PC-3 (cell line): ENCODE measurements at regions not wholly inside any gene's neighbourhood (a gene's known extent, or its start where the extent isn't known, plus 50 kb on each side); places are given as distances from the start of the nearest gene placed in this dataset.

ENCODE experiments used
- ATAC-seq: fragments of 200-7000 bp; cut with Tn5 transposase; 2 replicates; pipeline ENCODE4 v1.9.1; 2020; ENCODE audit warnings: mild to moderate bottlenecking, moderate library complexity
- BruUV-seq: library from RNA; stranded (reverse); fragments of 400-500 nt; replicated peaks from 2 replicates; lab custom pipeline; 2021; lab: Mats Ljungman, UMichigan
- CTCF ChIA-PET: fragments of 300-600 bp; sonication (Branson Sonifier 250); formaldehyde crosslinking; loops from one replicate; lab custom pipeline; 2022; ENCODE audit warnings: antibody characterized with exemption; lab: Charles Lee
- POLR2A ChIA-PET: fragments of 300-600 bp; sonication (Branson Sonifier 250); formaldehyde crosslinking; loops from one replicate; lab custom pipeline; 2022; ENCODE audit warnings: antibody characterized with exemption; ENCODE audit not compliant: unreplicated experiment; lab: Charles Lee
- DNase-seq: peaks from one replicate; pipeline ENCODE4 v3.0.0-alpha.2; 2015
- H2AFZ ChIP-seq: fragments of 300-600 bp; sonication (generic); 2 replicates; pipeline ENCODE4 v1.6.0; 2016; ENCODE audit warnings: antibody characterized with exemption, low read length
- H3F3A ChIP-seq: fragments of 300-600 bp; sonication (generic); one replicate; pipeline ENCODE4 v1.6.0; 2017; ENCODE audit warnings: antibody characterized with exemption, low read length, control low read depth, mild to moderate bottlenecking; ENCODE audit not compliant: unreplicated experiment
- H3K27ac ChIP-seq: fragments of 300-600 bp; sonication (generic); 2 replicates; pipeline ENCODE4 v1.5.1; 2016; ENCODE audit warnings: mild to moderate bottlenecking, low read length
- H3K27me3 ChIP-seq: fragments of 300-600 bp; sonication (generic); 2 replicates; pipeline ENCODE4 v1.6.1; 2016; ENCODE audit warnings: low read length, mixed read lengths
- H3K36me3 ChIP-seq: fragments of 300-600 bp; sonication (generic); 2 replicates; pipeline ENCODE4 v1.6.1; 2016; ENCODE audit warnings: low read depth, mixed run types, low read length, mixed read lengths
- H3K4me1 ChIP-seq: fragments of 300-600 bp; sonication (generic); 2 replicates; pipeline ENCODE4 v1.5.1; 2016; ENCODE audit warnings: low read length; ENCODE audit not compliant: insufficient read depth
- H3K4me2 ChIP-seq: fragments of 300-600 bp; sonication (generic); 2 replicates; pipeline ENCODE4 v1.6.0; 2016; ENCODE audit warnings: low read length
- H3K4me3 ChIP-seq: fragments of 300-600 bp; sonication (generic); 2 replicates; pipeline ENCODE4 v1.5.1; 2016; ENCODE audit warnings: mild to moderate bottlenecking, low read length, mixed read lengths
- H3K79me2 ChIP-seq: fragments of 300-600 bp; sonication (generic); 2 replicates; pipeline ENCODE4 v1.6.1; 2017; ENCODE audit warnings: low read length, mixed read lengths
- H3K9ac ChIP-seq: fragments of 300-600 bp; sonication (generic); 2 replicates; pipeline ENCODE4 v1.6.0; 2016; ENCODE audit warnings: mild to moderate bottlenecking, low read length
- H3K9me2 ChIP-seq: fragments of 300-600 bp; sonication (generic); replicated peaks from 2 replicates; pipeline ENCODE4 v1.6.1; 2016; ENCODE audit warnings: mixed run types, low read length, mixed read lengths
- H3K9me3 ChIP-seq: fragments of 300-600 bp; sonication (generic); 2 replicates; pipeline ENCODE4 v1.6.1; 2016; ENCODE audit warnings: low read length, mixed read lengths
- H4K20me1 ChIP-seq: fragments of 300-600 bp; sonication (generic); 2 replicates; pipeline ENCODE4 v1.6.1; 2016; ENCODE audit warnings: low read length, mixed read lengths
- EZH2 ChIP-seq: fragments of 300-600 bp; sonication (generic); IDR thresholded peaks from one replicate; pipeline ENCODE4 v1.6.1; 2017; ENCODE audit warnings: antibody characterized with exemption, mild to moderate bottlenecking, low read length; ENCODE audit not compliant: unreplicated experiment
- EZH2phosphoT487 ChIP-seq: fragments of 300-600 bp; sonication (generic); IDR thresholded peaks from 2 replicates; pipeline ENCODE4 v1.6.1; 2018; ENCODE audit warnings: mild to moderate bottlenecking, antibody characterized with exemption, low read length, borderline replicate concordance
- intact Hi-C: fragments of 100-400 bp; cut with micrococcal nuclease; formaldehyde crosslinking; loops from 2 replicates; pipeline ENCODE4 v1.9.0; 2023
- TF ChIP-seq, protein P1 (sequence below): fragments of 300-600 bp; sonication (generic); conservative IDR thresholded peaks from 2 replicates; pipeline ENCODE4 v1.5.1; 2017; ENCODE audit warnings: antibody characterized with exemption, low read depth, mild to moderate bottlenecking, low read length

DNA sequence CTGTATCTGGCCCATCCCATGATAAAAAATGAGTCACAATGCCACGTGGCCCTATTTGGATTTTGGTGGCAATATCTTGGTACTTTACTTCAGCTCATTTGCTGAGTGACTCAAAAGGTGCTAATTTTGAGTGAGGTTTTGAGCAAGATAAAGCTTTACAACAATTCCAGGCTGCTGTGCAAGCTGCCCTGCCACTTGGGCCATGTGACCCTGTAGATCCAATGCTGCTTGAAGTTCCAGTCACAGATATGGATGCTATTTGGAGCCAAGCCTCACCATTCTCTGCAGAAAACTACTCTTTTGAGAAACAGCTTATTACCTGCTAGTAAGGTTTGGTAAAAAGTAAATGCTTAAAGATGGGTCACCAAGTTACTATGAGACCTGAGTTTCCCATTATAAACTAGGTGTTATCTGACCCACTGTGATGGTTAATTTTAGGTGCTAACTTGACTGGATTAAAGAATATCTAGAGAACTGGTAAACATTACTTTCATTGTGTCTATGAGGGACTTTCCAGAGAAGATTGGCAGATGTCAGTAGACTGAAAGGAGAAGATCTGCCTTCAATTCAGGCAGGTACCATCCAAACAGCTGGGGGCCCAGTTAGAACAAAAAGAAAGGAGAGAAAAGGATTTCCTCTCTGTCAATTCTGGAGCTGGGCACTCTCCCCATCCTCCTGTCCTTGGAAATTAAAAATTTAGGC lies 1083.9 kb downstream of the DIPK2A start:
- Histone ChIP-seq H3K27me3 (no peaks in the 10 kb centered on the region), H3K27ac (no peak overlapping the region), H3K4me1 (no peaks in the 10 kb centered on the region), H3K4me3 (no peak overlapping the region), H3K9ac (no peak overlapping the region), H2AFZ (no peak overlapping the region), H4K20me1 (no peaks in the 10 kb centered on the region), H3K79me2 (no peaks in the 10 kb centered on the region), H3K9me3 (no peaks in the 10 kb centered on the region), H3K36me3 (no peaks in the 10 kb centered on the region), H3F3A (no peaks in the 10 kb centered on the region), H3K9me2 (no peaks in the 10 kb centered on the region), H3K4me2 (no peak overlapping the region)
- ATAC-seq (no peak), DNase-seq (no peak)
- POLR2A ChIA-PET, result no interaction called here
- intact Hi-C loops, result no loop called here
- BruUV-seq, result no TSS peak
- CTCF ChIA-PET, result no interaction called here
- TF ChIP-seq EZH2phosphoT487 (no peak), EZH2 (no peak)
- TF ChIP-seq, protein P1, sequence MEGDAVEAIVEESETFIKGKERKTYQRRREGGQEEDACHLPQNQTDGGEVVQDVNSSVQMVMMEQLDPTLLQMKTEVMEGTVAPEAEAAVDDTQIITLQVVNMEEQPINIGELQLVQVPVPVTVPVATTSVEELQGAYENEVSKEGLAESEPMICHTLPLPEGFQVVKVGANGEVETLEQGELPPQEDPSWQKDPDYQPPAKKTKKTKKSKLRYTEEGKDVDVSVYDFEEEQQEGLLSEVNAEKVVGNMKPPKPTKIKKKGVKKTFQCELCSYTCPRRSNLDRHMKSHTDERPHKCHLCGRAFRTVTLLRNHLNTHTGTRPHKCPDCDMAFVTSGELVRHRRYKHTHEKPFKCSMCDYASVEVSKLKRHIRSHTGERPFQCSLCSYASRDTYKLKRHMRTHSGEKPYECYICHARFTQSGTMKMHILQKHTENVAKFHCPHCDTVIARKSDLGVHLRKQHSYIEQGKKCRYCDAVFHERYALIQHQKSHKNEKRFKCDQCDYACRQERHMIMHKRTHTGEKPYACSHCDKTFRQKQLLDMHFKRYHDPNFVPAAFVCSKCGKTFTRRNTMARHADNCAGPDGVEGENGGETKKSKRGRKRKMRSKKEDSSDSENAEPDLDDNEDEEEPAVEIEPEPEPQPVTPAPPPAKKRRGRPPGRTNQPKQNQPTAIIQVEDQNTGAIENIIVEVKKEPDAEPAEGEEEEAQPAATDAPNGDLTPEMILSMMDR, result no peak

DNA sequence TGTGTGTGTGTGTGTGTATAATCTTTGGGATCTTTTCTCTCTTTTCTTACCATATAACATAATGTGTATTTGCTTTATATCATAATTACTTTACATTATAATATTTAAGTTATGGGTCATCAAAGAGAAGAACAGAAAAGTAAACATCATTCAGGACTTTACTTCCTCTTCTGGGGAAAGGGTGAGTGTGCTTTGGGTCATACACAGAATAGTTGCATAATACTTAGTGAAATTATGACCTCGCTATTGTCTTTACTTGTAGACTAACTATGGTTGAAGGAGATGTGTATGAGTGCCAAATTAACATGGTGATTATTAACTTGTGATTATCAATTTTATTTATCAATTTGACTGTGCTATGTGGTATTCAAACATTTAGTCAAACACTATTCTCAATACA lies 1086.9 kb downstream of the DIPK2A start:
- Histone ChIP-seq H3F3A (no peaks in the 10 kb centered on the region), H3K4me1 (no peaks in the 10 kb centered on the region), H3K9ac (no peak overlapping the region), H3K79me2 (no peaks in the 10 kb centered on the region), H3K27ac (no peak overlapping the region), H3K9me3 (no peaks in the 10 kb centered on the region), H3K4me3 (no peak overlapping the region), H3K27me3 (no peaks in the 10 kb centered on the region), H4K20me1 (no peaks in the 10 kb centered on the region), H3K4me2 (no peak overlapping the region), H3K36me3 (no peaks in the 10 kb centered on the region), H3K9me2 (no peaks in the 10 kb centered on the region), H2AFZ (no peak overlapping the region)
- ChIA-PET CTCF (no interaction called here), POLR2A (no interaction called here)
- no TSS peak for BruUV-seq
- DNase-seq (peak; percentile 38), ATAC-seq (peak; percentile 85)
- no peak for TF ChIP-seq EZH2phosphoT487
- TF ChIP-seq, protein P1, result no peak
- TF ChIP-seq EZH2, result no peak
- intact Hi-C loops, result no loop called here

DNA sequence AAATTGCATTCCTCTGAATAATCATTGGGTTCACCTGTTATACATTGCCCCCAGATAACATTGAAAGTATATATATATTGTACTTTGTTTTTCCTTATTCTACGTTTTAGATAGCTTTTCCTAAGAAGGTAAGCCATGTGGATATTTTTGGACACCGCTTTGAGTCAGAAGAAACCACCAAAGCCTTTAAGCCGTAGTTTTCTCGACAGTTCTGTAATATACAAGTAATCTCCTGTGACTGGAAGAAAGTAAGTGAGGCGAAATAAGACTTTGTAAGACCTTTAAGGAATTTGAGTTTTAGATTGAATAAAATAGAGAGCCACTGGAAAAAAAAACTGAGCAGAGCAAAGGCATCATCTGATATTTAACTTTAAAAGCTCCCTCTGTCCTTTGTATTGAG lies 1092.0 kb downstream of the DIPK2A start:
- no TSS peak for BruUV-seq
- no peaks in the 10 kb centered on the region for H3K79me2 ChIP-seq
- ATAC-seq (no peak), DNase-seq (no peak)
- H3K4me3 ChIP-seq, result no peak overlapping the region
- no peaks in the 10 kb centered on the region for H4K20me1 ChIP-seq
- H3K4me1 ChIP-seq, result no peaks in the 10 kb centered on the region
- no peak for TF ChIP-seq EZH2phosphoT487
- TF ChIP-seq EZH2, result no peak
- TF ChIP-seq, protein P1, result no peak
- POLR2A ChIA-PET, result no interaction called here
- no peak overlapping the region for H2AFZ ChIP-seq
- no peaks in the 10 kb centered on the region for H3K27me3 ChIP-seq
- no peak overlapping the region for H3K4me2 ChIP-seq
- no peaks in the 10 kb centered on the region for H3K9me3 ChIP-seq
- H3F3A ChIP-seq, result no peaks in the 10 kb centered on the region
- intact Hi-C loops, result no loop called here
- H3K36me3 ChIP-seq, result no peaks in the 10 kb centered on the region
- H3K9ac ChIP-seq, result no peak overlapping the region
- CTCF ChIA-PET, result no interaction called here
- no peak overlapping the region for H3K27ac ChIP-seq
- no peaks in the 10 kb centered on the region for H3K9me2 ChIP-seq
